Mesendoderm (in vitro differentiated cells): ENCODE measurements at regions not wholly inside any gene's neighbourhood (a gene's known extent, or its start where the extent isn't known, plus 50 kb on each side); places are given as distances from the start of the nearest gene placed in this dataset.

Source experiments
- DNase-seq: peaks from one replicate; pipeline ENCODE4 v3.0.0; 2013
- H2AK5ac ChIP-seq: 2 replicates; pipeline ENCODE4 v1.6.1; 2013; ENCODE audit warnings: low read length, inconsistent platforms
- H2BK120ac ChIP-seq: 2 replicates; pipeline ENCODE4 v1.6.1; 2013; ENCODE audit warnings: low read depth, mild to moderate bottlenecking, low read length, moderate library complexity, mixed read lengths
- H2BK15ac ChIP-seq: replicated peaks from 2 replicates; pipeline ENCODE4 v1.6.1; 2013; ENCODE audit warnings: low read depth, mild to moderate bottlenecking, moderate library complexity
- H2BK5ac ChIP-seq: 2 replicates; pipeline ENCODE4 v1.6.1; 2013; ENCODE audit warnings: low read length, inconsistent platforms
- H3K18ac ChIP-seq: 2 replicates; pipeline ENCODE4 v1.6.1; 2013; ENCODE audit warnings: mild to moderate bottlenecking, low read length, mixed read lengths
- H3K23ac ChIP-seq: one replicate; pipeline ENCODE4 v1.6.1; 2013; ENCODE audit warnings: low read length
- H3K27ac ChIP-seq: 2 replicates; pipeline ENCODE4 v1.5.1; 2013; ENCODE audit warnings: low read depth, mild to moderate bottlenecking, inconsistent platforms, low read length, moderate library complexity
- H3K27me3 ChIP-seq: 2 replicates; pipeline ENCODE4 v1.6.1; 2013; ENCODE audit warnings: low read length, control low read depth, mild to moderate bottlenecking, inconsistent platforms; ENCODE audit not compliant: insufficient read depth, poor library complexity
- H3K36me3 ChIP-seq: 2 replicates; pipeline ENCODE4 v1.6.1; 2013; ENCODE audit warnings: low read length, inconsistent platforms; ENCODE audit not compliant: control insufficient read depth, insufficient read depth
- H3K4ac ChIP-seq: one replicate; pipeline ENCODE4 v1.6.1; 2013; ENCODE audit warnings: low read depth, mild to moderate bottlenecking, low read length, moderate library complexity
- H3K4me1 ChIP-seq: 2 replicates; pipeline ENCODE4 v1.6.1; 2013; ENCODE audit warnings: low read depth, low read length, inconsistent platforms; ENCODE audit not compliant: control insufficient read depth
- H3K4me2 ChIP-seq: 2 replicates; pipeline ENCODE4 v1.6.1; 2013; ENCODE audit warnings: low read length
- H3K4me3 ChIP-seq: 2 replicates; pipeline ENCODE4 v1.5.1; 2013; ENCODE audit warnings: mild to moderate bottlenecking, low read length
- H3K56ac ChIP-seq: one replicate; pipeline ENCODE4 v1.6.1; 2013; ENCODE audit warnings: low read length
- H3K79me1 ChIP-seq: 2 replicates; pipeline ENCODE4 v1.6.1; 2013; ENCODE audit warnings: low read length, inconsistent platforms
- H3K79me2 ChIP-seq: 2 replicates; pipeline ENCODE4 v1.6.1; 2013; ENCODE audit warnings: mild to moderate bottlenecking, low read length; ENCODE audit not compliant: control insufficient read depth, insufficient read depth
- H3K9ac ChIP-seq: 2 replicates; pipeline ENCODE4 v1.6.1; 2013; ENCODE audit warnings: low read length, inconsistent platforms
- H4K5ac ChIP-seq: one replicate; pipeline ENCODE4 v1.6.1; 2013; ENCODE audit warnings: low read length
- H4K8ac ChIP-seq: one replicate; pipeline ENCODE4 v1.6.1; 2013; ENCODE audit warnings: low read depth, mild to moderate bottlenecking, control low read depth, low read length, moderate library complexity
- WGBS: extraction: QIAGEN DNeasy Blood & Tissue Kit; methylation state at CpG from one replicate; pipeline ENCODE4 v1.1.7; 2013; ENCODE audit warnings: low lambda C conversion rate, missing lambda C conversion rate; ENCODE audit not compliant: insufficient coverage; ENCODE audit errors: extremely low coverage; 5-methylcytosine and 5-hydroxymethylcytosine counted together

DNA sequence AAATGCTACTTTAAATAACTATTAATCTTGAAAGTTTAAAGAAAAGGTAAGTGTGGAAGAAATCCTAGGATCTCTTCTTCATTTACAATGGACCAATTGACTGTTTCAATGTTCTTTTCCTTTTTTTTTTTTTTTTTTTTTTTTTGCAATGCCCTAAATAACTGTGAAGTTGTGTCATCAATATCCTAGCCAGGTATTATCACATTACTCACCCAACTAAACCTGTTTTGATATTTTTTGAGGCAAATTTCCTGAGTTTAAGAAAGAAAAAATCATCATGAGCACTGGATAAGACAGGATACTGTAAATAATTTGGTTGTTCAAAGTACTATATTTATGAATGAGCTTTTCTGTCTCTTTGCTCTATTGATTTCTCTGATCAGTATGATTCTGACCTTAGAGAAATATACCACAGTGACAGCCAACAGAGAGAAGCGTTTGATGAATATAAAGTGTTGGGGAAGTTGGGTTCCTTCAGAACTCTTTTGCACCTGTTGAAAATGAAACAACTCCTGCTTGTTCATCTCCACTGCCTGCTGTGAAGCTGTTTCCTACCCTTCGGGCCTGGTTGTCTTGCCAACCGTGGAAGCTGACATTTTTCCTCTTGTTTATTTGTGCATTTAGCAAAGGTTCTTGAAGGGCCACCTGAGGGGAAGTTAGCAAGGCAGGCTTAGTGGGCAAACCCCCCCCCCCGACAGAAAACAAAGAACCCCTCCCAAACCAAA is 1220.5 kb upstream of the SLC10A2 start:
- no peaks in the 10 kb centered on the region for H3K79me1 ChIP-seq
- no peak overlapping the region for H3K56ac ChIP-seq
- no peak overlapping the region for H2BK120ac ChIP-seq
- no peak overlapping the region for H3K4ac ChIP-seq
- H3K4me3 ChIP-seq, result no peak overlapping the region
- no peaks in the 10 kb centered on the region for H3K4me1 ChIP-seq
- no peak overlapping the region for H3K18ac ChIP-seq
- H2BK15ac ChIP-seq, result no peak overlapping the region
- DNase-seq, result peak; percentile 73
- no peak overlapping the region for H4K8ac ChIP-seq
- WGBS, result no CpG with 5 or more reads among the region's 4 CpGs
- no peak overlapping the region for H3K4me2 ChIP-seq
- H2AK5ac ChIP-seq, result no peak overlapping the region
- H4K5ac ChIP-seq, result no peak overlapping the region
- H2BK5ac ChIP-seq, result no peak overlapping the region
- H3K27me3 ChIP-seq, result no peaks in the 10 kb centered on the region
- no peak overlapping the region for H3K23ac ChIP-seq
- no peaks in the 10 kb centered on the region for H3K79me2 ChIP-seq
- no peak overlapping the region for H3K27ac ChIP-seq
- no peak overlapping the region for H3K9ac ChIP-seq
- H3K36me3 ChIP-seq, result no peaks in the 10 kb centered on the region

GRCh38 chr13:104281910-104282309 is 1215.7 kb upstream of the SLC10A2 start:
- no peak for DNase-seq
- Histone ChIP-seq H3K4ac (no peak overlapping the region), H2BK5ac (no peak overlapping the region), H2BK120ac (no peak overlapping the region), H3K4me3 (no peak overlapping the region), H3K79me1 (no peaks in the 10 kb centered on the region), H2BK15ac (no peak overlapping the region), H2AK5ac (no peak overlapping the region), H3K56ac (no peak overlapping the region), H3K4me1 (no peaks in the 10 kb centered on the region), H4K5ac (no peak overlapping the region), H3K27me3 (no peaks in the 10 kb centered on the region), H3K79me2 (no peaks in the 10 kb centered on the region), H3K9ac (no peak overlapping the region), H3K36me3 (no peaks in the 10 kb centered on the region), H3K4me2 (no peak overlapping the region), H3K18ac (peak overlapping the region; percentile 94), H3K27ac (no peak overlapping the region), H4K8ac (no peak overlapping the region), H3K23ac (no peak overlapping the region)
- no CpG with 5 or more reads among the region's 4 CpGs for WGBS

GRCh38 chr13:104270731-104271130 is 1204.5 kb upstream of the SLC10A2 start:
- H3K56ac ChIP-seq, result no peak overlapping the region
- H2AK5ac ChIP-seq, result no peak overlapping the region
- H3K18ac ChIP-seq, result no peak overlapping the region
- WGBS, result no CpG with 5 or more reads among the region's 3 CpGs
- no peaks in the 10 kb centered on the region for H3K79me2 ChIP-seq
- H4K8ac ChIP-seq, result no peak overlapping the region
- no peak overlapping the region for H3K4ac ChIP-seq
- no peaks in the 10 kb centered on the region for H3K36me3 ChIP-seq
- H3K9ac ChIP-seq, result no peak overlapping the region
- H3K4me1 ChIP-seq, result no peaks in the 10 kb centered on the region
- H3K23ac ChIP-seq, result no peak overlapping the region
- no peaks in the 10 kb centered on the region for H3K79me1 ChIP-seq
- no peak overlapping the region for H2BK5ac ChIP-seq
- no peak overlapping the region for H4K5ac ChIP-seq
- H2BK120ac ChIP-seq, result no peak overlapping the region
- no peak for DNase-seq
- H3K27me3 ChIP-seq, result no peaks in the 10 kb centered on the region
- no peak overlapping the region for H2BK15ac ChIP-seq
- no peak overlapping the region for H3K4me2 ChIP-seq
- no peak overlapping the region for H3K27ac ChIP-seq
- H3K4me3 ChIP-seq, result no peak overlapping the region

DNA sequence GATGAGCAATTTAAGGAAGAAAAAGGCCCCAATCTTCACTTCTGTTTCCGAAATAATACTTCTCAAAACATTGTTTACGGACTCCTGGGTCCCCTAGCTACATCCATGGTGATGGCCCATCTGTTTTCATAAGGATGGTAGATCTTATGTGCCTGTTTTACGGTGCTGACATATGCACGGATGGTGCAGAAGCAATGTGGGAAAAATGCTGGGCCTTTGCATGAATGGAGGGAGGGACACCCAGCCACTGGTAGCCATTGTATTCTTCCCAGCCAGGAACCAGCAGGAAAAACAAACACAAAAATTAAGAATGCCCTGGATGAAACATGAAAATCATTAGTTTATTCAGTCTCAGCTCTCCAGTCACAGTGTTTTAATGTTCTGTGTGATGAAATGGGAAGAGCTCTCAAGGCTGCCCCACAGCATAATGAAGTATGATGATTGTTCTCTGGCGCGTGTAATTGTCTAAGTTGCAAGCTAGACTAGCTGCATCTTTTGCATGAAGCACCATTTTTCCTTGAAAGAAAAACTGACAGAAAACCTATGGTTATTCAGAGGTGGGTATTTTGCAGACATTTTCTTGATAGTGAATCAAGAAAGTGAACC is 1201.1 kb upstream of the SLC10A2 start:
- no peak overlapping the region for H3K27ac ChIP-seq
- H4K8ac ChIP-seq, result no peak overlapping the region
- H3K79me1 ChIP-seq, result no peaks in the 10 kb centered on the region
- no peaks in the 10 kb centered on the region for H3K27me3 ChIP-seq
- H3K36me3 ChIP-seq, result no peaks in the 10 kb centered on the region
- H2BK120ac ChIP-seq, result no peak overlapping the region
- no peaks in the 10 kb centered on the region for H3K79me2 ChIP-seq
- no peak overlapping the region for H2BK5ac ChIP-seq
- H4K5ac ChIP-seq, result no peak overlapping the region
- no peaks in the 10 kb centered on the region for H3K4me1 ChIP-seq
- H3K4me3 ChIP-seq, result no peak overlapping the region
- H2BK15ac ChIP-seq, result no peak overlapping the region
- WGBS, result no CpG with 5 or more reads among the region's 6 CpGs
- H2AK5ac ChIP-seq, result no peak overlapping the region
- no peak overlapping the region for H3K4ac ChIP-seq
- no peak overlapping the region for H3K23ac ChIP-seq
- H3K18ac ChIP-seq, result no peak overlapping the region
- DNase-seq, result no peak
- H3K4me2 ChIP-seq, result no peak overlapping the region
- no peak overlapping the region for H3K56ac ChIP-seq
- H3K9ac ChIP-seq, result no peak overlapping the region

DNA sequence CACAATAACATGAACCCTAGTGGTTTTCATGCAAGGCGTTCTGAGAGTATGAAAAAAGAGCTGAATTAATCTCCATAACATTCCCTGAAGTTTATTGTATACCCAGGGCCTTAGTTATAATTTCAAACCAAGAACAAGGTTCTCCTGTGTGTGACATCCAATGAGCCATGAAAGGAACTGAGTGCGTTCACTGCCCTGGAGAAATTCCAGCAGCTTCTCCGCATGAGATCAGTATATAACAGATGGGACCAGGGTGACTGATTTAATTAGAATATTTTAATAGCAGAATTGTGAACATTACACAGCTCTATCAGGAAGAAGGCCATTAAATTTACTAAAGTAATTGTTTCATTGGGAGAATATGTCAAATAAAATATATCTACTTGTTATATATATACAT is 1190.5 kb upstream of the SLC10A2 start:
- H4K5ac ChIP-seq, result no peak overlapping the region
- H2AK5ac ChIP-seq, result no peak overlapping the region
- no peaks in the 10 kb centered on the region for H3K36me3 ChIP-seq
- H3K4ac ChIP-seq, result peak overlapping the region; percentile 16
- H3K4me2 ChIP-seq, result no peak overlapping the region
- H2BK120ac ChIP-seq, result no peak overlapping the region
- H3K4me3 ChIP-seq, result no peak overlapping the region
- no peaks in the 10 kb centered on the region for H3K27me3 ChIP-seq
- H2BK5ac ChIP-seq, result no peak overlapping the region
- no peak overlapping the region for H3K23ac ChIP-seq
- no peaks in the 10 kb centered on the region for H3K79me1 ChIP-seq
- no peak for DNase-seq
- no peak overlapping the region for H3K18ac ChIP-seq
- no peak overlapping the region for H2BK15ac ChIP-seq
- no peak overlapping the region for H3K27ac ChIP-seq
- H3K79me2 ChIP-seq, result no peaks in the 10 kb centered on the region
- no peaks in the 10 kb centered on the region for H3K4me1 ChIP-seq
- no peak overlapping the region for H3K56ac ChIP-seq
- H4K8ac ChIP-seq, result no peak overlapping the region
- H3K9ac ChIP-seq, result no peak overlapping the region
- WGBS, result no CpG with 5 or more reads among the region's 3 CpGs
